ENCODE measurements at regions not wholly inside any gene's neighbourhood (a gene's known extent, or its start where the extent isn't known, plus 50 kb on each side); places are given as distances from the start of the nearest gene placed in this dataset.

DNA sequence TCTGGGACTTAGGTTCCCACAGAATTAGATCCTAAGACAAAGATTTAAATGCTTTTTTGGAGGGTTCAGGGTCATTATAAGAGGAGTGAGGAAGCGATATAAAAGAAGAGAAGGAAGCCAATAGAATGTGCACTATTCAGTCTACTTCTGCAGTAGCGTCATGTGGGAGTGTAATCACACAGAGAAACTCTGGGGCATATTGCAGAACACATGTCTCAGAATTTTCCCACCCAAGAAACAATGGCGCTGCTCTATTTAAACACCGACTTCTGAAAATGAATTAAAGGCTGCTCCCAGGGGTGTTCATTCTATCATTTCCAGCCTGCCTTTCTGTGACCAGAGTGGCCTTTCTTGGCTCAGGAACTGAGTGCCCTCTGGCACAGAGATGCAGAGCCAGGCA, 617.6 kb downstream of the FGF9 start:
- no peaks in the 10 kb centered on the region for H3K36me3 ChIP-seq (ENCODE audit: insufficient read depth, low read length)
- no peaks in the 10 kb centered on the region for H3K4me1 ChIP-seq (ENCODE audit: control insufficient read depth, insufficient read depth, low read length, unreplicated experiment)
- H3K4me3 ChIP-seq (ENCODE audit: low read depth, low read length): no peak overlapping the region
- H3K27ac ChIP-seq (ENCODE audit: low read depth, low read length): no peak overlapping the region
- no peak overlapping the region for H2AFZ ChIP-seq (ENCODE audit: low read length, unreplicated experiment)
- H3K27me3 ChIP-seq (ENCODE audit: insufficient read depth, low read length): no peaks in the 10 kb centered on the region
- no peaks in the 10 kb centered on the region for H3K79me2 ChIP-seq (ENCODE audit: control insufficient read depth, insufficient read depth, low read length, unreplicated experiment)

DNA sequence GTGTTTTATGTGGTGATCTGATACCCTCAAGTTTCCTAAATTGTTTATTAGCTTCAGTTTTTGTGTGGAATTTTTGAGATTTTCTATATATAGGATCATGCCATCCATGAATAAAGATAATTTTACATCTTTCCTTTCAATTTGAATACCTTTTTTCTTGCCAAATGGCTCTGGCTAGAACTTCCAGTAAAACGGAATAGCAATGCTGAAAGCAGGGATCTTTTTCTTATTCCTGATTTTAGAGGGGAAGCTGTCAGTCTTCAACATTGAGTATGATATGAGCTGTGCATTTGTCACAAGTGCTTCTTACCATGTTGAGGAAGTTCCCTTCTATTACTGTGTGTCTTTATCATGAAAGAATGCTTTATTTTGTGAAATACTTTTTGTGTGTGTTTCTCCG, 618.8 kb downstream of the FGF9 start:
- Histone ChIP-seq H2AFZ (ENCODE audit: low read length, unreplicated experiment) (no peak overlapping the region), H3K36me3 (ENCODE audit: insufficient read depth, low read length) (no peaks in the 10 kb centered on the region), H3K27me3 (ENCODE audit: insufficient read depth, low read length) (no peaks in the 10 kb centered on the region), H3K4me3 (ENCODE audit: low read depth, low read length) (no peak overlapping the region), H3K27ac (ENCODE audit: low read depth, low read length) (no peak overlapping the region), H3K79me2 (ENCODE audit: control insufficient read depth, insufficient read depth, low read length, unreplicated experiment) (no peaks in the 10 kb centered on the region), H3K4me1 (ENCODE audit: control insufficient read depth, insufficient read depth, low read length, unreplicated experiment) (no peaks in the 10 kb centered on the region)

DNA sequence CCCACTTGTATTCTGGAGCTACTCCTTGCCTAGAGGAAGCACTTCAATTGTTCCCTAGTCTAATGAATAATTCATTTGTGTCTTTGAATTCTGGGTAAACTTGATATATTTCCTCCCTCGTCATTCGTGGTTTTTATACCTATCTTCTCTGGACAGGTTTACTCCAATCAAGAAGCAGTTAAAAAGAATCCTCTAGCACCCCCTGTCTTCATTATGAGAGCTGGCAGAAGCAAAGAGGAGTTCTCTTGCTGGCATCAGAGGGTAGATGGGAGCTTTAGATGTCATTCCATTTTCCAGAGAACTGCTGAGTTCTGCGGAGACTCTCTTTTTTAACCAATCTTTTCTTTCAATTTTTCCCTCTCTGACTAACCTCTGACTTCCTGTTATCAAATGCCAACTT, 627.7 kb downstream of the FGF9 start:
- no peak overlapping the region for H3K4me3 ChIP-seq (ENCODE audit: low read depth, low read length)
- H2AFZ ChIP-seq (ENCODE audit: low read length, unreplicated experiment): no peak overlapping the region
- H3K4me1 ChIP-seq (ENCODE audit: control insufficient read depth, insufficient read depth, low read length, unreplicated experiment): no peaks in the 10 kb centered on the region
- no peak overlapping the region for H3K27ac ChIP-seq (ENCODE audit: low read depth, low read length)
- no peaks in the 10 kb centered on the region for H3K27me3 ChIP-seq (ENCODE audit: insufficient read depth, low read length)
- no peaks in the 10 kb centered on the region for H3K36me3 ChIP-seq (ENCODE audit: insufficient read depth, low read length)
- H3K79me2 ChIP-seq (ENCODE audit: control insufficient read depth, insufficient read depth, low read length, unreplicated experiment): no peaks in the 10 kb centered on the region

DNA sequence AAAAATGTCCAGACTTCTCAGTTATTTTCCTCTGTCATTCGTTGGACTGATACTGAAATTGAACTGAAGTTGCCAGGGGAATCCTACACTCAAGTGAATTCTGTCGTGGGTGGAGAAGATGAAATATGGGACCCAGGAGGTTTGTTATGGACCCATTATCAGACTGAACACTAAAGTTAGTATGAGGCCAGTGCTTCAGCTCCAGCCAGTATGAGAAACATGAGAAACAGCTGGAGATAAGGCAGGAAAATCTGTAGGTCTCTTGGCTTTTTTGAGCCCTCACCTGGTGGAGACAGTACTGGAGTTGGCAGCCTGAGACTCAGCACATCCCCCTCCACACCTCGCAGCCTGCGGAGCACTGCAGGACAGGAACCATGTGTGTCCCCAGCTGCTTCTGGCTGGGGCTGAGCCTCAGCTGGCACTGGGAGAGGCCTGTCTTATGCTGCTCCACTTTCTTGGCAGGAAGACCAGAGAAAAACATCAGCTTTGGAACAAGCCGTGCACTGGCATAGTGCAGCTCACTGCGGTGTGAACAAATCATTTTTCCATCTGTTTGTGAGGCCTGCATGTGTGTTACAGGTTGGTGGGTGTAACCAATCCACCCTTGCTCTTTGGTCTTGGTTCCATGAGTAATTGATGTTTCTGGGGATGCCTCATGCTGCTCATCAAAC, 641.0 kb downstream of the FGF9 start:
- H3K27ac ChIP-seq (ENCODE audit: low read depth, low read length): no peak overlapping the region
- H3K4me1 ChIP-seq (ENCODE audit: control insufficient read depth, insufficient read depth, low read length, unreplicated experiment): no peaks in the 10 kb centered on the region
- no peaks in the 10 kb centered on the region for H3K27me3 ChIP-seq (ENCODE audit: insufficient read depth, low read length)
- H3K79me2 ChIP-seq (ENCODE audit: control insufficient read depth, insufficient read depth, low read length, unreplicated experiment): no peaks in the 10 kb centered on the region
- H3K36me3 ChIP-seq (ENCODE audit: insufficient read depth, low read length): no peaks in the 10 kb centered on the region
- no peak overlapping the region for H2AFZ ChIP-seq (ENCODE audit: low read length, unreplicated experiment)
- H3K4me3 ChIP-seq (ENCODE audit: low read depth, low read length): no peak overlapping the region

DNA sequence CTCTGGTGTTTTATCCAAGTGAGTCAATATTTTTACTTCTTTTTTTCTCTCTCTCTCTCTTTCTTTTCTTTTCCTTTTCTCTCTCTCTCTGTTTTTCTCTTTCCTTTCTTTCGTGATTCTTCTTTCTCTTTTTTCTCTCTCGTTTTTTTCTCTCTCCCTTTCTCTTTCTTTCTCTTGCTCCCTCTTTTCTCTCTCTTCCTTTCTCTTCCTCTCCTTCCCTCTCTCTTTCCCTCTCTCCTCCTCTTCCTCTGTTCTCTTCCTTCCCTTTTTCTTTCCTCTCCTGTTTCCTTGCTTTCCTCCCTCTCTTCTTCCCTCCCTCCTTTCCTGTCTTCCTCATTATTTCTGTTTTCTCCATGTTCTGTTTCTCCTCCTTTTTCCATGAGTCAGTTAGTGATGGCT, 641.5 kb downstream of the FGF9 start:
- Histone ChIP-seq H3K27me3 (ENCODE audit: insufficient read depth, low read length) (no peaks in the 10 kb centered on the region), H2AFZ (ENCODE audit: low read length, unreplicated experiment) (no peak overlapping the region), H3K79me2 (ENCODE audit: control insufficient read depth, insufficient read depth, low read length, unreplicated experiment) (no peaks in the 10 kb centered on the region), H3K36me3 (ENCODE audit: insufficient read depth, low read length) (no peaks in the 10 kb centered on the region), H3K4me3 (ENCODE audit: low read depth, low read length) (no peak overlapping the region), H3K27ac (ENCODE audit: low read depth, low read length) (no peak overlapping the region), H3K4me1 (ENCODE audit: control insufficient read depth, insufficient read depth, low read length, unreplicated experiment) (no peaks in the 10 kb centered on the region)

DNA sequence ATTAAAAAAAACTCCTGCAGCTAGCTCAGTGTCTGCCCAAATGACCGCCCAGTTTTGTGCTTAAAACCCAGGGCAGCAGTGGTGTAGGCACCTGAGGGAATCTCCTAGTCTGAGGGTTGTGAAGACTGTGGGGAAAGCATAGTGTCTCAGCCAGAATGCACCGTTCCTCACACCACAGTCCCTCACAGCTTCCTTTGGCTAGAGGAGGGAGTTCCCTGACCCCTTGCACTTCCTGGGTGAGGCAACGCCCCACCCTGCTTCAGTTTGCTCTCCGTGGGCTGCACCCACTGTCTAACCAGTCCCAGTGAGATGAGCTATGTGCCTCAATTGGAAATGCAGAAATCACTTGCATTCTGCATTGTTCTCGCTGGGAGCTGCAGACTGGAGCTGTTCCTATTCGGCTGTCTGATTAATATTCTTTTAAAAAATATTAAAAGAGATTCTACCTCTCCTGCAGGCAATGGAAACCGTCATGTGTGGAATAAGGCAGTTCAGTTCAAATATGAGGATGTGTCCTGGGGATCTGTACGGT, 645.7 kb downstream of the FGF9 start:
- H3K79me2 ChIP-seq (ENCODE audit: control insufficient read depth, insufficient read depth, low read length, unreplicated experiment): no peaks in the 10 kb centered on the region
- H3K4me3 ChIP-seq (ENCODE audit: low read depth, low read length): no peak overlapping the region
- H3K36me3 ChIP-seq (ENCODE audit: insufficient read depth, low read length): no peaks in the 10 kb centered on the region
- no peak overlapping the region for H3K27ac ChIP-seq (ENCODE audit: low read depth, low read length)
- H3K4me1 ChIP-seq (ENCODE audit: control insufficient read depth, insufficient read depth, low read length, unreplicated experiment): no peaks in the 10 kb centered on the region
- no peaks in the 10 kb centered on the region for H3K27me3 ChIP-seq (ENCODE audit: insufficient read depth, low read length)
- no peak overlapping the region for H2AFZ ChIP-seq (ENCODE audit: low read length, unreplicated experiment)

DNA sequence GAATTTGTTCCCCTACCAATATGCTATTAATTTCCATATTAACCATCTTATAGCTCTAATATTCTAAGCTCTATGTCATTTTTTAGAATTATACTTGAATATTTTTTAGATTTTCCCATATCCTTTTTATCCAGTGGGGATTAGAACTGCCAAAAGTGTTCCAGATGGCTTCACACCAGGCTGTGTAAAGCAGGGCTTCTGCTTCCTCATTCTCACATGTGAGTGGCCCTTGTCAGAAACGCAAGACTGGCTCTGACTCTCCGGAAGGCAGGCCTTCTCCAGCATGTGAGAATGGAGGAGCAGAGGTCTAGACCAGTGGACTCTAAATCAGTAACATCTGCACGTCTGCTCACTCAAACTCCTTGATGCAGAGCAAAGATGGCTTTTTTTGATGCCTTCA, 650.1 kb downstream of the FGF9 start:
- Histone ChIP-seq H3K27ac (ENCODE audit: low read depth, low read length) (no peak overlapping the region), H3K79me2 (ENCODE audit: control insufficient read depth, insufficient read depth, low read length, unreplicated experiment) (no peaks in the 10 kb centered on the region)

DNA sequence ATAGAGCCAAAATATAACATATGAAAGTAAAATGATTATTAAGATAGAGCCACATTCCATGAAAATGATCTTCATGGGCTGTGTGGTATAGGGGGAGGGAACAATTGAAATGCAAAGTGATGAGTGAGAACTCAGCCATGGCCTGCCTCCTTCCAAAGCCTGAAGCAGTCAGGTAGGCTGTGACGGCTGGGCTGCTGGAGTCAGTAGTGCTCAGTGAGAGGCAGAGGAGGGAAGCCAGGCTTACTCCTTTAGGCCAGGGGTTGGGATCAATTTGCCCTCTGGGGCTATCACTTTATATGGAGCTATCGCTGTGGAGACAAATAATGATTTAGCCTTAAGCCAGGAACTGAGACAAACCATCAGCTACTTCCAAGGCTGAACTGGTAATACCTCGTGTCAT, 654.9 kb downstream of the FGF9 start:
- Histone ChIP-seq H3K27me3 (ENCODE audit: insufficient read depth, low read length) (no peaks in the 10 kb centered on the region), H3K27ac (ENCODE audit: low read depth, low read length) (no peak overlapping the region), H3K4me3 (ENCODE audit: low read depth, low read length) (no peak overlapping the region), H3K36me3 (ENCODE audit: insufficient read depth, low read length) (no peaks in the 10 kb centered on the region), H2AFZ (ENCODE audit: low read length, unreplicated experiment) (no peak overlapping the region), H3K4me1 (ENCODE audit: control insufficient read depth, insufficient read depth, low read length, unreplicated experiment) (no peaks in the 10 kb centered on the region), H3K79me2 (ENCODE audit: control insufficient read depth, insufficient read depth, low read length, unreplicated experiment) (no peaks in the 10 kb centered on the region)

More for the DNA sequence above, 650.1 kb downstream of the FGF9 start:
- H3K27me3 ChIP-seq (ENCODE audit: insufficient read depth, low read length): no peaks in the 10 kb centered on the region
- H3K36me3 ChIP-seq (ENCODE audit: insufficient read depth, low read length): no peaks in the 10 kb centered on the region
- no peak overlapping the region for H2AFZ ChIP-seq (ENCODE audit: low read length, unreplicated experiment)
- no peak overlapping the region for H3K4me3 ChIP-seq (ENCODE audit: low read depth, low read length)
- H3K4me1 ChIP-seq (ENCODE audit: control insufficient read depth, insufficient read depth, low read length, unreplicated experiment): no peaks in the 10 kb centered on the region

DNA sequence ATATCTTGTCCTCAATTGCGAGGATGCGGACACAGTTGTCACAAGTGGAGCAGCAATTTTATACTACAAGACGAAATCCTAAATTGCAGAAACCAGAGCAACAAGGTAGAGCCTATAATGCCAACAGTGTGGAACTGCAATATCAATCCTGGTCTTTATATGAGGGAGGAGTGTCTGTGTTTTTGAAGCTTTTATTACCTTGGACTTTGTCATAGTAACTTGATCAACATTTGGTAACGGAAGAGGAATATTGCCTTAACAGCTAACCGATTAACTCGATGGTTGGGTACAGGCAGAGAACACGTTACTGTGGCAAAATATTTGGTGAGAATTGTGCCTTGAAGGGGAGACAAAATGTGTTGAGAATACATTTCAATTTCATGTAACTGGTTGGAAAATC, 661.5 kb downstream of the FGF9 start:
- H3K27me3 ChIP-seq (ENCODE audit: insufficient read depth, low read length): no peaks in the 10 kb centered on the region
- no peak overlapping the region for H2AFZ ChIP-seq (ENCODE audit: low read length, unreplicated experiment)
- no peaks in the 10 kb centered on the region for H3K36me3 ChIP-seq (ENCODE audit: insufficient read depth, low read length)
- H3K79me2 ChIP-seq (ENCODE audit: control insufficient read depth, insufficient read depth, low read length, unreplicated experiment): no peaks in the 10 kb centered on the region
- H3K27ac ChIP-seq (ENCODE audit: low read depth, low read length): no peak overlapping the region
- no peak overlapping the region for H3K4me3 ChIP-seq (ENCODE audit: low read depth, low read length)
- no peaks in the 10 kb centered on the region for H3K4me1 ChIP-seq (ENCODE audit: control insufficient read depth, insufficient read depth, low read length, unreplicated experiment)

DNA sequence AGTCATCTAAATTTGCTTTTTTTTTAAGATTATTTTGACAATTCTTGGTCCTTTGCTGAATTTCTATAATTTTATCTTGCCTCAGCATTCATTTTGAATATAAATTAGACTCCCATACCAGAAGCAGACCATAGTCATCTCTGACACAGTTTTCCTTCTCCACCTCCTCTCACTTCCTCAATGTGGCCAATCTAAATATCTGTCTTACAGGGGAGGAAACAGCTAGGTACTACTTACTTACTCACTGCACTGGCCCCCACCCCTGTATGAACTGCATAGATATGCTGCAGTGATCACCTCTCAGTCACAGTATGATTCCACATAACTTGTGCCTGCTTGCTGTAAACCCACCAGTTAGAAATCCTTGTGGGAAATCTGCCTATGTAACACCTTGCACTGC, 665.6 kb downstream of the FGF9 start:
- Histone ChIP-seq H2AFZ (ENCODE audit: low read length, unreplicated experiment) (no peak overlapping the region), H3K4me1 (ENCODE audit: control insufficient read depth, insufficient read depth, low read length, unreplicated experiment) (no peaks in the 10 kb centered on the region)

DNA sequence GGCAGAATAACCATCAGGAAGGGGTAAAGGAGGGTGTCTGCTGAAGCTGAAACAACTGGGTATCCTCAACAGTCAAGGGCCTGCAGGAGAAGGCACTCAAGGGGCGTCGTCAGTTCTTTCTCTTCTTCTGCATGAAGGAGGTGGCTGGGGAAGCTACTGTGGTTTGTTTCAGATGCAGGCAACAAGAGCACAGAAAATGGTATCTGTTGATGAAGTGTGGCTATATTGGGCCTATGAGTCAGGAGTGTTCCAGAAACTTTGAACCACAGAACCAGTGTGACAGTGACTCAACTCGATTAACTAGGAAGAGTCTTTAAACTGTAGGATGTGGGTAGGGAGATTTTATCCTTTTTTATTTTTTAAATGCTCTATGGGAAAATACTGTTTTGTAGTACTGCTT, 686.3 kb downstream of the FGF9 start:
- no peaks in the 10 kb centered on the region for H3K27me3 ChIP-seq (ENCODE audit: insufficient read depth, low read length)
- H2AFZ ChIP-seq (ENCODE audit: low read length, unreplicated experiment): no peak overlapping the region
- no peak overlapping the region for H3K27ac ChIP-seq (ENCODE audit: low read depth, low read length)
- H3K4me1 ChIP-seq (ENCODE audit: control insufficient read depth, insufficient read depth, low read length, unreplicated experiment): no peaks in the 10 kb centered on the region
- H3K36me3 ChIP-seq (ENCODE audit: insufficient read depth, low read length): no peaks in the 10 kb centered on the region
- H3K79me2 ChIP-seq (ENCODE audit: control insufficient read depth, insufficient read depth, low read length, unreplicated experiment): no peaks in the 10 kb centered on the region
- no peak overlapping the region for H3K4me3 ChIP-seq (ENCODE audit: low read depth, low read length)

More for the DNA sequence above, 665.6 kb downstream of the FGF9 start:
- no peak overlapping the region for H3K27ac ChIP-seq (ENCODE audit: low read depth, low read length)
- H3K79me2 ChIP-seq (ENCODE audit: control insufficient read depth, insufficient read depth, low read length, unreplicated experiment): no peaks in the 10 kb centered on the region
- no peaks in the 10 kb centered on the region for H3K36me3 ChIP-seq (ENCODE audit: insufficient read depth, low read length)
- H3K27me3 ChIP-seq (ENCODE audit: insufficient read depth, low read length): no peaks in the 10 kb centered on the region
- no peak overlapping the region for H3K4me3 ChIP-seq (ENCODE audit: low read depth, low read length)
